Femur (tissue), 1 donor: ENCODE measurements at regions not wholly inside any gene's neighbourhood (a gene's known extent, or its start where the extent isn't known, plus 50 kb on each side); places are given as distances from the start of the nearest gene placed in this dataset.

Experiments
- DNase-seq: peaks from one replicate; pipeline ENCODE4 v3.0.0-alpha.2; 2017

DNA sequence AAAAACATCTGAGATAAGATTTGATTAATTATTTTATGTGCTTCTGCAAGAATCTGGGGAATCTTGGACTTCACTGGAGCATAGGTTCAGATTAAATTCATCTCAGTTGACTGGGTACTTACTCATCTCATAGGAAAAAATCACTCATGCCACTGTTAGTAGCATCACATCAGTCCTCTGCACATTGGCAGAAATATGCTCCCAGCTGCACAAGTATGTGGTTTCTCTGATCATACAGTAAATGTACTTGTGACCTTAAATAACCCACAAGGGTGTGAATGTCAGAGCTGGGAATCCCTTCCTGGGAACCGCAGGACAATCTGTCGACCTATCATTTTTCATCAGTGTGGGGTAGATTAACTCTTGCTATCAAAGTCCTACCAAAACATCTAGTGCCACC is 203.7 kb upstream of the SLC24A2 start:
- DNase-seq: no peak

GRCh38 chr9:19989213-19989612 is 200.4 kb upstream of the SLC24A2 start:
- no peak for DNase-seq

- DNase-seq: no peak
These were observed 199.4 kb upstream of the SLC24A2 start for GRCh38 chr9:19988281-19988680.

- DNase-seq: no peak
These were observed 196.2 kb upstream of the SLC24A2 start for GRCh38 chr9:19985081-19985480.

DNA sequence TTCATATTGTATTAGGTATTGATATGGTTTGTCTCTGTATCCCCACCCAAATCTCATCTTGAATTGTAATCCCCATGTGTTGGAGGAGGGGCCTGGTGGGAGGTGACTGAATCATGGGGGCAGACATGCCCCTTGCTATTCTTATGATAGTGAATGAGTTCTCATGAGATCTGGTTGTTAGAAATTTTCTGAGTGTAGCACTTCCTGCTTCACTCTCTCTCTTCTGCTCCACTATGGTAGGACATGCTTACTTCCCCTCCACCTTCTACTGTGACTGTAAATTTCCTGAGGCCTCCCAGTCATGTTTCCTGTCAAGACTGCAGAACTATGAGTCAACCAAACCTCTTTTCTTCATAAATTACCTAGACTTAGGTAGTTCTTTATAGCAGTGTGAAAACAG is 187.4 kb upstream of the SLC24A2 start:
- DNase-seq: no peak

- DNase-seq: no peak
These were observed 186.7 kb upstream of the SLC24A2 start for GRCh38 chr9:19975499-19975898.

DNA sequence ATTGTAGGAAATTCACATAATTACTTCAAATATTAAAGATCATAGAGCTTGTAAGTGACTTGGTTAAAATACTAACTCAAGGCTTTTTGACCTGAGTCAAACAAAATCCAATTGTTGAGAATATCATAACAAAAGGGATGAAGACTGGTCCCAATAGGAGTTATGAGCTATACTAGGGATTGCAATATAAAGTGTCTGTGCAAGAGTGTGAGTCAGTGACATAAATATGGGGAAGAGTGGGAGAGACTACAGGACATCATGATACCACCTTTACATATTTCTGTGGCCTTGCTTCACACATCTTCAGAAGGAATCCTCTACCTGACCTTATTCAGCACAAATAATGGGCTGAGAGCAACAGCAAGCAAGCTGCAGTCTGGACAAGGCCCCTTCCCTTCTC is 180.9 kb upstream of the SLC24A2 start:
- DNase-seq: no peak

DNA sequence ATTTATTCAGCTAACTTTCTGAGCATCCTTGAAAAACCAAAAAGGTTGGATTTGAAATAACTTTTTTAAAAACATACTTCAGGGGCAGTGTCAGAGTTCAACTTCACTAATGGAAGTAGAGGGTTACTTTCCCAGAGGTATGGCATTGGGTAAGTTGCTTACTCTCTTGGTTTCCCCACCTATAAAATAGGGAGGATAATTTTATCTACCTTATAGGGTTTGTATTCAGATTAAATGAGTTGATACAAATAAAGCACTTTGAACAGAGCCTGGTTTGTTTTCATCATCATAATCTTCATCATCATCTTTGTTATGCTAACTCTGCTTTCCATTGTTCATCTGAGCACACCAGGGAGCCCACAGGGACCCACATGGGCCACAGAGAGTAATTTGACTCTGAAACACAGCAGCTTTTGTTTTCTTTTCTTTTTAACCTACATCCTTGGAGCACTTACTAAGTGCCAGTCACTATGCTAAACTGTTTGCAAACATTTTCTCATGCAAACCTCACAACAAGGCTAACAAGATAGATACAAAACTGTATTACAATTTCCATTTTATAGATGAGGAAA is 179.1 kb upstream of the SLC24A2 start:
- no peak for DNase-seq

DNA sequence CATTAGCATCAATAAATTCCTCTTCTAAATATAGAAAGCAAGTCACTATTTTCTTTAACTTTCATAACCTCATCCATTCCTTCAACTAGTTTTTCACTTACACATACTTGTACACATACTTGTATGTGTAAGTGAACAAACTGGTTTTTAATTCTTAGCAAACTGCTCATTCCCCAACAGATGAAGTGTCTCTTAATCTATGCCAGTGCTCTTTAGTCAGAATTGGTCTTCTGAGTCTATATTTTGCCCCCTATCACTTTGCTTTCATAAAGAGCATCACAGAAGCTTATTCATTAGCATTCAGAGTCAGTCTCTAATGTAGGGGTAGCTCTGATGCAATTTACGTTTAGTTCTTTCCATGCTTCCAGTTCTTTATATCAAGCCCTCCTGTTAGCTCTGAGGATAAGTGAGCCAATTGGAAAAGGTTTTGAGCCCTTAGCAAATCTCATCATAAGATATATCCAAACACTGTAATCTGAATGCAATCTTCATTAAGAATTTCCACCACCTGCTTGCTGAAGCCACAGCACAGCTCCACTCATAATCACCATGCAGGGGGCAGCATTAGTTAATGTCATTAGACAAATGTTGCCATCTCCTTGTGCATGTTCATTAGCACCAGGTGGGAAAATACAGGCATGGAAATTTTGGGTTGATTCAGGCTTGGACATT is 178.5 kb upstream of the SLC24A2 start:
- DNase-seq: no peak

GRCh38 chr9:19965336-19965735 is 176.5 kb upstream of the SLC24A2 start:
- no peak for DNase-seq

DNA sequence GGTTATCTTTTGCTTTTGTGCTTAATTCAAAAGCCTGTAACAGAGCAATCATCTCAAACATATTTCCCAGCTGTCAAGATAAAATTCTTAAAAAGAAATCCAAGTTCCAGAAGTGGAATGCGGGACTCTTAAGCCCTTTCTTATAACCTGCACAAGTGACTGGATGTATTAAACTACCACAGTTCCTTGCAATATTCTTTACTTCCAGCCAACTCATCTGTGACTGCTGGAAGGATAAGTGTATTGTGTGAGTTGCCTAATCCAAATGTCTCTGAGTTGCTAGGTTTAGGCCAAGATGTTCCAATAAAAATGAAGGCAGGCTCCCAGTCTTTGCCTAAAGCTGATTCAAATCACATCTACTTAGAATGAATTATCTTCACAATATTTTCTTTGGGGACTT is 159.2 kb upstream of the SLC24A2 start:
- no peak for DNase-seq

DNA sequence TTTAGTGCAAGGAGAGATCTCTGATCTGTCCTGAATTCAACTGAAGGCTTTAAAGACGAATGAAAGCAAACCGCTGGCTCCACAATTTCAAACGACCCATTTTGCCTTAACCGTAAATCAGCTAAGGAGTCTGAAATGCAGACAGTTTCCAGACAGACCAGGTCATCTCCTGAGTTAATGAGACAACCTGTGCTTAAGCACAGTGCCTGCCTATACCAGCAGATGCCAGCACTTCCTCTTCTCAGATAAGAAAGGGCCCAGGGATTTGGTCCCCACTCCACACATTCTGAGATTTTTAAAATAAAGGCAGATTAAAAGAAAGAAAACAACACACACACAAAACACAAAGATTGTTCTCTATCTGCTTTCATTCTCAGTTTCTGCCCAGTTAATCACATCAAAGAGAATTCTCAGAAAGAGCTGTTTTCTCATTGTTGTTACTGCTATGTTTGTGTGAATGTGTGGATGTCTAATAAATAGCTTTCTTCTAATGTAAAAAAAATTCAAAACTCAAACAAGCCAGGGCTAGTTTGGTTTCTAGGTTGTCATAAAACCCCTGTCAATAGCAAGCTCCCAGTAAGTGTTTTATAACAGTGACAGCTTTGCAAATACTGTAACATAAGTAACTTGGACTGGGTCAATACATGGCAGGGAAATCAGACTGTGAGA is 157.7 kb upstream of the SLC24A2 start:
- no peak for DNase-seq

GRCh38 chr9:19941874-19942273 is 153.0 kb upstream of the SLC24A2 start:
- DNase-seq: no peak

- DNase-seq: no peak
These were observed 152.1 kb upstream of the SLC24A2 start for GRCh38 chr9:19940811-19941535.

DNA sequence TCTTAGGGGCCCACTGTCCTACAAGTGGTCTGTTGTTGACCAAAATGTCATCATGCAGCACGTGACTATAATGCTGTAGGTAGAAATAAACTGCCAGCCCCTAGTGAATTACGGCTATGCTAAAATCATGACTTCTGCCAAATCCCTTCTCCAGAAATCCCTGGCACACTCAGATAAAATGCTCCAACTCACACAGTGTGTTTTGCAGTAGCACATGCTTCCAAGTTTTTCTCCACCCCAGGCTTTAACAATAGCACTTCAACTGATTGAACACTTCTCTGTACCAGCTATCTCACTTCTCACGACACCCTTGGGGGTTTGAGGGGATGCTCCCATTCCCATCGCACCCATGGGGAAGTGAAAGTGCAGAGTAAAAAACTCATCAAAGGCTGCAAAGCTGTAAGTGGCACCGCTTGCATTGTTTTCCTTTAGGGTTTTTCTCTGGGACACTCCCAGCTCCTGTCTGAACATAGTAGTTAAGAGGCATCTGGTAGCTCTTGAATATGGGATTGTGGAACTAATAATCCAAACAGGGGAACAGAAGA is 151.0 kb upstream of the SLC24A2 start:
- no peak for DNase-seq

- no peak for DNase-seq
These were observed 150.3 kb upstream of the SLC24A2 start for GRCh38 chr9:19938990-19939733.

GRCh38 chr9:19937121-19937520 is 148.3 kb upstream of the SLC24A2 start:
- no peak for DNase-seq

DNA sequence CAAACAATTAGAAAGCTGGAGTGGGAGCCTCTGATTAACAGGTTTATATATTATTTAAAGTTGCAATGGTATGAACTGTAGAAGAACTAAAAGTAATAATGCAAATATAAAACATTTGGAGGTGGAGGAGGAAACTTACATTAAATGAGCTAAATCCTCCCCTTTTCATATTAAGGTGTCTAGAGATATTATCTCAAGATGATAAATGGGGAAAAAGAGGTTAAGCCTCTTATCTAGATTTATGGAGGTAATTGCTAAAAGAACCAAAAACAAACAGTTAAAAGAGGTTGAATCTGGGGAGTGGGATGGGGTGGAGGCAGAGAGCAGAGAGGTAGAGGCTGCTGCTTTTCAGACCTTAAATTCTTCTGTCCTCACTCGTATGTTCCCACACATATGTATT is 147.8 kb upstream of the SLC24A2 start:
- no peak for DNase-seq

GRCh38 chr9:19935422-19935821 is 146.6 kb upstream of the SLC24A2 start:
- DNase-seq: no peak

GRCh38 chr9:19934301-19934871 is 145.5 kb upstream of the SLC24A2 start:
- DNase-seq: peak; percentile 30

DNA sequence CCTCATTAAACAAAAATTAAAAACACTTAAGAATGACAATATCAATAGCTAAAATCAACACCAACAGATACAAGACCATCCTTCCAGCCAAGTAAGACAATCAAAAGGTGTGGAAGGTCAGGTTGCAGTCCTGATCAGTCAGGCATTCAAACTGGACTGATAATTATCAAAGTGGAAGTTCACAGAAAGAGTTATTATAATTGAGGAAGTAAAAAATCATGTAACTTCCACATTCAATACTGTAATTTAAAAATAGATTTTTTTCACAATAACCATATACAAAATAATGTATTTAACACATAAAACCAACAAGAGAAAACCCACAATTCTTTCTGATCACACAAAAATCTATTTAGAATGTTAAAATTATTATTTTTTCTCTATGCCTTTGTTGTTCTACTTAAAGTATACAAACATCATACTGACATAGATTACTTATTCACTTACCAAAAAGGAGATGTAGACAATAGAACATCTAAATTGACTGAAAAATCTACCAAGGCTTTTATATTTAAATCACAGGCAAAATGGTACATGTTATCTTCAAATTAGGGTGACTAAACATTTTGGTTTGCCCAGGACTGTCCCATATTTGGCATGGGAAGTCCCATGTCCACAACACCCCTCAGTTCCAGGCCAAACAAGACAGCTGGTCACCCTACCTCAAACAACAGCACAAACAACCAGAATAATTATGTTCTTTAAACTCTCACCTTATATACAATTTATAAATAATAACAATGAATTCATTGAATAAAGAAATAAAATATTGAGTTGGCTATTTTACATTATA is 142.5 kb upstream of the SLC24A2 start:
- no peak for DNase-seq

DNA sequence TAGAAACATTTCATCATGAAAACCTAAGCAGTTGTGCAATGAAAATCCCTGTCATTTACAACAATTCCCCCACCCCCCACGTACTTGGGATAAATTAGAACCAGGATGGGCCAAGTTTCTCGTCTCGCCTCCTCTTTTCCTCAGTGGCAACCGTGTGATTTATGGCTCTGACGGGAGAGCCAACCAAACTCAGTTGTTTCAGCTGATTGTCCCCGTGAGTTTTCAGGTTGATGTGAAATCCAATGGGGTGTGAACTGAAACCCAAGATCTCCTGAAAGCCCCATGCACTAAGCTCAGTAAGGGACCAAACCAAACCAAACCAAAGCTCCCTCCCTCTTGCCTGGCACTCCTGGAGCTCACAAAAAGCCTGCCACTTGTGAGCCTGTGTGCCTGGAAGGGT is 138.7 kb upstream of the SLC24A2 start:
- DNase-seq: no peak
